ENCODE measurements at regions not wholly inside any gene's neighbourhood (a gene's known extent, or its start where the extent isn't known, plus 50 kb on each side); places are given as distances from the start of the nearest gene placed in this dataset.

GRCh38 chr14:103281496-103282231 is 52.4 kb upstream of the EIF5 start (continued):
- peak; percentile 57 to 78 (median 63) for TF ChIP-seq CTCF (IDR thresholded peaks at IDR 0.05; ENCODE audit: control extremely low read depth in 1 of 3, insufficient read depth in 1 of 3, low read depth in 1 of 3, low read length in 3 of 3)
- no peak for TF ChIP-seq CEBPB (IDR thresholded peaks at IDR 0.05; ENCODE audit: low read depth, low read length)
- TF ChIP-seq TEAD4 (IDR thresholded peaks at IDR 0.05; ENCODE audit: low read depth, low read length) = no peak
- no peak for TF ChIP-seq MAFK (IDR thresholded peaks at IDR 0.05; ENCODE audit: low read depth, low read length)
- TF ChIP-seq YY1 (IDR thresholded peaks at IDR 0.05; ENCODE audit: low read depth, low read length) = no peak
- TF ChIP-seq TBP (IDR thresholded peaks at IDR 0.05; ENCODE audit: low read depth, low read length) = no peak
- no peak for TF ChIP-seq CREB1 (IDR thresholded peaks at IDR 0.05)
- TF ChIP-seq SUZ12 (IDR thresholded peaks at IDR 0.05; ENCODE audit: low read length) = no peak
- TF ChIP-seq, protein P1, sequence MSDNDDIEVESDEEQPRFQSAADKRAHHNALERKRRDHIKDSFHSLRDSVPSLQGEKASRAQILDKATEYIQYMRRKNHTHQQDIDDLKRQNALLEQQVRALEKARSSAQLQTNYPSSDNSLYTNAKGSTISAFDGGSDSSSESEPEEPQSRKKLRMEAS (IDR thresholded peaks at IDR 0.05) = peak; percentile 33; the same call in 1 of the 2 replicates
- no peak for TF ChIP-seq SIX5 (IDR thresholded peaks at IDR 0.05; ENCODE audit: low read depth, low read length)
- no peak for TF ChIP-seq HDAC6 (IDR thresholded peaks at IDR 0.05; ENCODE audit: low read depth, low read length)
- TF ChIP-seq SAP30 (IDR thresholded peaks at IDR 0.05; ENCODE audit: insufficient read depth, insufficient replicate concordance, low read length) = no peak
- TF ChIP-seq EP300 (IDR thresholded peaks at IDR 0.05; ENCODE audit: borderline replicate concordance in 1 of 2, low read depth in 2 of 2, low read length in 2 of 2) = no peak
